Neural progenitor cell (in vitro differentiated cells): ENCODE measurements at regions not wholly inside any gene's neighbourhood (a gene's known extent, or its start where the extent isn't known, plus 50 kb on each side); places are given as distances from the start of the nearest gene placed in this dataset.

Experiments
- CTCF ChIP-seq: fragments of 200-600 bp; sonication (generic); IDR thresholded peaks from 2 replicates; pipeline ENCODE4 v1.5.1; 2017; ENCODE audit warnings: antibody characterized with exemption, mild to moderate bottlenecking
- EZH2 ChIP-seq: fragments of 200-600 bp; sonication (generic); IDR thresholded peaks from 2 replicates; pipeline ENCODE4 v1.6.1; 2017; ENCODE audit warnings: antibody characterized with exemption, mild to moderate bottlenecking, moderate library complexity
- EZH2phosphoT487 ChIP-seq: fragments of 200-600 bp; sonication (generic); IDR thresholded peaks from 2 replicates; pipeline ENCODE4 v1.6.1; 2017; ENCODE audit warnings: antibody characterized with exemption

DNA sequence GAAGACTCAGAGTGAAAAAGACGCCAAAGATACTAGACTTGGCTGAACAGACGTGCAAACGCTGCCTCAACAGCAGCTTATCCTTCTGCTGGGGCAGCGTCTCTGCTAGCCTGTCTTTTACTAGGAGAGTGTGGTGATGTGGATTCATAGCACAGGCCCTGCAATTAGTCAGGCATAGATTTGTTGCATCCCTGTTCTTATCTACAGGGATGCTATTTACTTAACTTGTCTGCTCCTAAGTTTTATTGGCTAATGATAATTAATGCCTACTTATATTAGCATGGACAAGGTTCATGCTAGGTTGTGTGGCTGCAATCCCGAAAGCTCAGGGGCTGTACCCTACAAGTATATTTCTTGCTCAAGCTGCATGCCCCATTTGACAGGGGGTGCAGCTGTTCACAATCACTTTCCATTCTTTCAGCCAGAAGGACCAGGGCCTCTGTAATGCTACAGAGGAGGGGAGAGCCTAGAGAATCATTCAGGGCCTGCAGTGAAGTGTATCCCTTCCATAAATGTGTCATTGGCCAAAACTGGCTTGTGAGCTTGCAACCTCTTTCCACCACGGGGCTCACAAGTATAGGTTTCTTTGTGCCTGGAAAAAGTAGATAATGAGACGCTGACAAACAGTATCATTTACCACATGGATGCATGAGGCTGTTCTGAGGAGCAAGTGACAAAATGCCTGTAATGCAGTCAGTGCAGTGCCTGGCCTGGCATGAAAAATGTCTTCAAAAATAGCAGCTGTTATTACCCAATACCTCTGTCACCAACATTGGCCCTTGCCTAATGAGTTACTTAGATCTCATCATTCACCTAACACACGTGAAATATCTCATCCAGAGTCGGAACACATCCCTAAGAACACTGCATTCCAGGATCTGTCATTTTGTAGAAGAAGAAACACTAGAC, 685.8 kb upstream of the API5 start:
- TF ChIP-seq CTCF, result no peak
- TF ChIP-seq EZH2, result no peak
- no peak for TF ChIP-seq EZH2phosphoT487
